ENCODE measurements at regions not wholly inside any gene's neighbourhood (a gene's known extent, or its start where the extent isn't known, plus 50 kb on each side); places are given as distances from the start of the nearest gene placed in this dataset.
"Not testable (repeated sequence)": the region's sequence is repeated elsewhere in the genome, so short reads cannot be mapped to it uniquely, and the experiment has no call there.

DNA sequence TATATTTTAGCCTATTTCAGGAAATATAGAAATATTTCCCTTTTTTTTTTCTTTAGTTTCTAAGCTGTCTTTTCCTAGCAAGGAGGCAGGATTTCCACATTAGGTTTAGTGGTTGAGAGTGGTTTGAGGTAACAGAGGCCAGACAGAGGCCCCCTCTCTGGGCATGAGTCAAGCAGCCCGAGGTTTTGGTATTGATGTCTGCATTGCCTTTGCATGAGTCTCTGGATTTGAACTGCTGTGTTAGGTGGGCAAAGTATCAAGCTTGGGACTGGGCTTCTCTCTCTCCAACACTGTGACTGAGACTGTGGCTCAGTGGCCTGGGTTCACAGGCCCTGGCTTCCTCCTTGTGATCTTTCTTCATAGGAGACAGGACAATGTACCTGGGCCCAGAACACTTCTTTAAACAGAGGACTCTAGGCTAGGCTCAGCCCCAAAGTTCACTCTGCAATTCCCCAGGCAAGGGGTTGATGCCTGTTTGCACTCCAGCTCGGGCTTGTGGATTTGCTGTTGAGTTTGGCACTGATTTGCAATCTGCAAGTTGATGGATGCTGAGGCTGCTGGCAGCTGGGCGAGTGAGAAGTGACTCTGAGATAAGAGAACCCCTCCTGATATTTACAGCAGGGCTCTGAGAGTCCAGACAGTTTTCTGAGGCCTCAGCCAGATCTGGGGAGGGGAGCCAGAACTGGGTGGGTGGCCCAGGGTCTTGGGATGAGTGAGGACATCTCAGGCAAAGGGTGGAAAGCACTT, 271.2 kb downstream of the EN1 start:
- Histone ChIP-seq H3K27me3 (no peaks in the 10 kb centered on the region), H3K9me3 (ENCODE audit: low read depth) (no peaks in the 10 kb centered on the region), H3K36me3 (no peaks in the 10 kb centered on the region), H3K4me3 (no peak overlapping the region), H3K27ac (peak overlapping the region; percentile 31), H3K4me1 (ENCODE audit: low read depth) (peaks cover 24% of the 10 kb centered on the region)
- no peak for TF ChIP-seq CTCF (IDR thresholded peaks at IDR 0.05; ENCODE audit: low read depth, low read length)
- DNase-seq (ENCODE audit: low read depth in 1 of 2, low spot score in 1 of 2) = peak; percentile 30 to 72

GRCh38 chr2:118572380-118572779, 275.1 kb downstream of the EN1 start:
- H3K36me3 ChIP-seq; H3K27me3 ChIP-seq; H3K4me3 ChIP-seq; H3K27ac ChIP-seq; DNase-seq (ENCODE audit: low read depth in 1 of 2, low spot score in 1 of 2); H3K9me3 ChIP-seq (ENCODE audit: low read depth): not testable (repeated sequence)
- peaks cover 19% of the 10 kb centered on the region for H3K4me1 ChIP-seq (ENCODE audit: low read depth)

DNA sequence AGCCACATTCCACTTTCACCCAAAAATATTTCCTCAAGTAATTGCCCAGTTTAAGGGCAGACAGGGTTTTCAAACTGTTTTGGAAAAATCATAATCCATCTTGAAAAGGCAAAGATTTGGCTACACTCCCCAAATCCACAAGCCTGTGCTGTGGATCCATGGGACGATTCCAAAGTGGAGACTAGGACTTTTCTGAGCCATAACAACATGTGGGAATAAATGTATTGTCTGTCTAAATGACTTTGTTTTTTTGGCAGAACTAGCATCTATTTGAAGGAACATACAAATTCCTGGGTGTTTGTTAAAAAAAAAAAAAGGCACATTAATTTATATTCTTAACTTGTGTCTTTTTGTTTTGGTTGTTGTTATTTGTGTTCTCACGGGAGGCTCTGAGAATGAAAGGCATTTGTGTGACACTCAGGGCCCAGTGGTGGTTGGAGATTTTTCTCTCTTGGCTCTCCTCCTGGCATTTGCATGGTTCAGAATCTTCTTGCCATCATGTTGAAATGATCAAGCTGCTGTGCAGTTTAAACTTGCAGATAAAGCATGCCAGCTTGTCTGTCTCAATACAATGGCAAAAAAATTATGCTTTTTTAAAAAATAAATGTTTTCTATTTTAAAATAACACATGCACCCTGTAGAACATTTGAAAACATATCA, 277.4 kb downstream of the EN1 start:
- Histone ChIP-seq H3K36me3 (no peaks in the 10 kb centered on the region), H3K9me3 (ENCODE audit: low read depth) (no peaks in the 10 kb centered on the region), H3K27ac (no peak overlapping the region), H3K4me1 (ENCODE audit: low read depth) (peaks cover 6% of the 10 kb centered on the region), H3K27me3 (no peaks in the 10 kb centered on the region), H3K4me3 (no peak overlapping the region)
- no peak for TF ChIP-seq CTCF (IDR thresholded peaks at IDR 0.05; ENCODE audit: low read depth, low read length)
- peak in 1 of 2 donors; percentile 29 for DNase-seq (ENCODE audit: low read depth in 1 of 2, low spot score in 1 of 2)

GRCh38 chr2:118568700-118569099, 278.7 kb downstream of the EN1 start:
- Histone ChIP-seq H3K4me1 (ENCODE audit: low read depth) (peaks cover 6% of the 10 kb centered on the region), H3K9me3 (ENCODE audit: low read depth) (no peaks in the 10 kb centered on the region), H3K36me3 (no peaks in the 10 kb centered on the region), H3K4me3 (no peak overlapping the region), H3K27ac (no peak overlapping the region), H3K27me3 (no peaks in the 10 kb centered on the region)
- DNase-seq (ENCODE audit: low read depth in 1 of 2, low spot score in 1 of 2) = no peak
- TF ChIP-seq CTCF (IDR thresholded peaks at IDR 0.05; ENCODE audit: low read depth, low read length) = no peak

- Histone ChIP-seq H3K36me3 (no peaks in the 10 kb centered on the region), H3K27ac (no peak overlapping the region), H3K9me3 (ENCODE audit: low read depth) (no peaks in the 10 kb centered on the region), H3K27me3 (no peaks in the 10 kb centered on the region), H3K4me1 (ENCODE audit: low read depth) (peaks cover 6% of the 10 kb centered on the region), H3K4me3 (no peak overlapping the region)
- TF ChIP-seq CTCF (IDR thresholded peaks at IDR 0.05; ENCODE audit: low read depth, low read length) = no peak
- DNase-seq (ENCODE audit: low read depth in 1 of 2, low spot score in 1 of 2) = no peak
These were observed 281.5 kb downstream of the EN1 start for GRCh38 chr2:118565786-118566540.

DNA sequence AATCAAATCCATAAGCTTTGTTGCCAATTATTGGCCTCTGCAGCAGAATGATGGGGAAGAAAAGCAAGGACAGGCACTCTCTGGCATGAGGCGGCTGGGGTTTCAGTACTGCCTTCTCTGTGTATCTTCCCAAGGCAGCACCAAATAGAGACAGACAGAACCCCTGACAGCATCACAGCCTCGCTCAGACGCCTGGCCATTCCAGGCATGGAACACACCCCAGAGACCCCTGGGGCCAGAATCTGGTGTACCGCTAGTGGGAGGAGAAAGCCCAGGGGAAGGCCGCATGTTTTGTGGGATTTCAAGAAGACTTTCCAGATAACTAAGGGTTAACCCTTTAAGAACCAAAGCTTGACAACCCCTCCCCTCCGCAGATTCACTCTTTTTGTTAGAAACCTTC, 282.1 kb downstream of the EN1 start:
- DNase-seq (ENCODE audit: low read depth in 1 of 2, low spot score in 1 of 2) = no peak
- Histone ChIP-seq H3K27me3 (no peaks in the 10 kb centered on the region), H3K4me3 (no peak overlapping the region), H3K4me1 (ENCODE audit: low read depth) (no peaks in the 10 kb centered on the region), H3K9me3 (ENCODE audit: low read depth) (no peaks in the 10 kb centered on the region), H3K27ac (no peak overlapping the region), H3K36me3 (no peaks in the 10 kb centered on the region)
- TF ChIP-seq CTCF (IDR thresholded peaks at IDR 0.05; ENCODE audit: low read depth, low read length) = no peak
